SU-DHL-6 (cell line): ENCODE measurements at regions not wholly inside any gene's neighbourhood (a gene's known extent, or its start where the extent isn't known, plus 50 kb on each side); places are given as distances from the start of the nearest gene placed in this dataset.
A peak's percentile ranks its signal among the peaks of the same experiment; 100 is the strongest.

Experiments used
- CTCF ChIP-seq: fragments of 200-600 bp; sonication (generic); IDR thresholded peaks from one replicate; pipeline ENCODE4 v1.5.1; 2017; ENCODE audit warnings: antibody characterized with exemption, mild to moderate bottlenecking, low read length, moderate library complexity; ENCODE audit not compliant: insufficient read depth, poor library complexity, severe bottlenecking
- EZH2phosphoT487 ChIP-seq: fragments of 200-600 bp; sonication (generic), shearing (Covaris generic); conservative IDR thresholded peaks from 2 replicates; pipeline ENCODE4 v1.6.1; 2018; ENCODE audit warnings: mild to moderate bottlenecking, antibody characterized with exemption, low read length, moderate library complexity, mixed read lengths

- peak; percentile 21 for TF ChIP-seq CTCF
- no peak for TF ChIP-seq EZH2phosphoT487
Measured at GRCh38 chr14:106551265-106551664, 1024.9 kb downstream of the TMEM121 start.
